Activated CD4-positive, alpha-beta T cell treated with anti-CD3 and anti-CD28 coated beads, Interleukin-2, amount 50 U/mL, for 16 hours (primary cell): ENCODE measurements at regions not wholly inside any gene's neighbourhood (a gene's known extent, or its start where the extent isn't known, plus 50 kb on each side); places are given as distances from the start of the nearest gene placed in this dataset.

Source experiments
- DNase-seq: peaks from one replicate; pipeline ENCODE4 v3.0.0-alpha.2; 2020

DNA sequence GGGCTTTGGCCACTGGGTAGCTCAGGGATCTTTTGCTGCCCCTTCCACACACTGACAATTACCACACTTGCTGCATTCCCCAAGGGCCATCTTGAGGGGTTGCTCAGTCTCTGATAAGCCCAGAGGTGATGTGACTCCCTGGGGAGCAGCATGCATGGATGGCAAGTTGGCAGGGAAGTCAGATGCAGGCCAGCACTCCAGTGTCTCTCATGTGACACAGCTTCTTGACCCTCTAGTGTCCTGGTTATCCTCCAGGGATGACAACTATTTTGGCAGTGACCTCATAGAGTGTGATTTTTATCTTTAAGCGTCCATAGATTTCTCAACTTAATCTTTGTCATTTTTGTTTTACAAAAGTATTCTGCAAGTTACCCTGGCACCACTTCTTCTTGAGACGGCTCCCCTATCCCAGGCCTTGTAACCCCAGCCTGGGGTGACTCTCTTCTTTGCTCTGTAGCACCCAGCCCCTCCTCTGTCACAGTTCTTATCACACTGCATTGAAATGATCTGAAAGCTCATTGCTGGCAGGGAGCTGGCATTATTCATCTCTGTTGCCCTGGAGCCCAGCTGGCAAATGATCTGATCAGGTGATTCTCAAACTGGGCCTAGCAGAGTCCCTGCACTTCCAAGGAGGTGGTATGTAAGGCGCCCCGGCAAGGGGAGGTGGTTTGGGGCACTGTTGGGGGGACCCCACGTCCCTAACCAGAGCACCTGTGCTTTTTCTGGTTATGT is 72.6 kb downstream of the TENT5C start:
- DNase-seq, result no peak

- DNase-seq, result no peak
These were observed 73.5 kb downstream of the TENT5C start for GRCh38 chr1:117679299-117679698.

DNA sequence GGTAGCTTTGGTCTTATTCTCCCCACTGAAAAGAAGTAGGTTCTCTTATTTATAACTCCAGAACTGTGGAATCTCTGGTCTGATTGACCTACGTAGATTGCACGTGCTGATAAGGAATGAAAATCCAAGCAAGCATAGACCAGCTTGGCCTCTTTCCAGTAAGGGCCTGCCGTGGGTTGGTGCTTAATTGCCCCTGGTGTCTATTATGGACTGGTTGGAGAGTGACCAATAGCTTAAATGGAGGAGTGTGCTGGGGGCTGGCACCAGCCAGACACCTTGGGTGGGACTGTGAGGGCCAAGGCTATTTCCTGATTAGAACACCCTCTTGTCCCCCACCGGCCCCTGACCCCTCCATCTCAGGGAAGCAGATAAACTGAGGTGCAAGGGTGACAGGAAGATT is 74.0 kb downstream of the TENT5C start:
- no peak for DNase-seq

DNA sequence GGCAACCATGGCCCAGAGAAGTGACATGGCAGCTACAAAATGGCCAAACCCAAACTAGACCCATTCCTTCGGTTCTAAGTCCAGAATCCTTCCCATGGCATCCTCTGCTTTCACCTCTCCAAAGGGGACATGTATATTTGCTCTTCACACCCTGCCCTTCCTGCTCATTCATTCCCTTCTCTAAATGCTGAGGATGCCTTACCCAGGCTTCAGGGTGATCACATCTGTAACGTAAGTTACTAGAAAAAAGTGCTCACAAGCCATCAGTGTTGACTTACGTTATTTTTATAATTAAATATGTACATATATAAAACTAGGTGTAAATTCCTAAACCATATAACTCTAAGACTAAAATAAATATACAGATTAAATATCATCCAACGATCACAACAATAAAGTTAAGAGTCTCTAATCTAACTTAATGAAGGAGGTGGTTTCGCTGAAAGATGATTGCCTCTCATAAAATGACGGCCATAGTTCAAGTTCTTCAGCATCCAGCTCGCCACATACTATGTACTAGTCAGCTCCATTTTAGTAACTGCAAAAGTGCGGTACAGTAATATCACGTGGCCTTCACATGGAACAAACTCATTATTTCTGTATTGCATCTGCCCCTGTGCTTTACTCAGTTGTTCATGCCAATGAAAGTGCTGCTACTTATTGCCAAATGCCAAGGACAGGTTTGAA is 74.6 kb downstream of the TENT5C start:
- DNase-seq, result no peak

- DNase-seq, result no peak
These were observed 75.4 kb downstream of the TENT5C start for GRCh38 chr1:117681093-117681900.

GRCh38 chr1:117681901-117682250 is 76.0 kb downstream of the TENT5C start:
- DNase-seq, result no peak

DNA sequence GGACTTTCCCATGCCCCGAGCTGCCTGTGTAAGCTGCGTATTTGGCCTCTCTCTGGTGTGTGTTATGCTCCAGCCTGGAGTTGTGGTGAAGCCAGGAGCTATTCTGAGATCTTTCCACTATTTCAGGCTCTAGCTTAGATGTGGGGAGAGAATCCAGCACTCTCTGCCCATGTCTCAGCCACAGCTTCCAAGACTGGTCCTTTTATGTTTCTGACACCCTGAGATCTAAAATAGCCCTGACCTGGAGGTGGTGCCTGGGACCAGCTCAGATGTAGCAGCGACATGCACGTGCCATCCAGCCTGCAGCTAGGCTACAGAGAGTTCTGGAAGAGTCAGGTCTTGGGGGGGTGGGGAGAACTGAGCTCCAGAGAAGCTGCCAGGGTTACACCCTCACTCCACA is 76.5 kb downstream of the TENT5C start:
- DNase-seq, result no peak

DNA sequence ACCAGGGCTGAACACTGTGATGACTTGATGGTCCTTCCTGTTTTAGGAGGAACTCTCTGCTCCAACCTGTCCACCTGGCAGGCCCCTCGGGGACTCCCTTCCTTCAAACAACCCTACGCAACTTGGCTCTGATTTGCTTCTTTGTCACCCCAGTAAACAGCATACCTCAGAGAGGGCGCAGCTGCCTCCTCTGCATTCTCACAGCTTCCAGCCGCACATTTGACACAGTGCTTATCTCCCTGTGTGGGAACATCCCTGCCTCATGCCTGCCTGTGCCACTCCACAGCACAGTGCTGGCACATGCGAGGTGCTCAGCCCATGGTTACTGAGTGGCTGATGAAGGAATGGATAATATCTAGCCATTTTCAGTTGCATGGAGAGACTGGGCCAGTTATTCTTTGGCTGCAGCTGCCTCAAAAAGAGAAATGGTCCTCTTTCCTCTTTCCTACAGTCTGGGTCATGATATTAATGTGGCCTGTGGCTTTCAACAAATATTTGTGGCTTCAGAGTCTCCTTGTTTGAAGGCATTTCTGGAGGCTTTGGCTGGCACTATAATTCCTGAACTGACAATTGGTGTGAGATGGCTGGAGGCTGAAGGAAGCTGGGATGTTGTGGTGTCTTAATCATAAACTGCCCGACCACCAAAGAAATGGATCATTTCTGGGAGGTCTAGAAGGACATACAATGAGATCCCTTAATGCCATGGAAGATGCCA is 77.9 kb downstream of the TENT5C start:
- DNase-seq, result no peak

DNA sequence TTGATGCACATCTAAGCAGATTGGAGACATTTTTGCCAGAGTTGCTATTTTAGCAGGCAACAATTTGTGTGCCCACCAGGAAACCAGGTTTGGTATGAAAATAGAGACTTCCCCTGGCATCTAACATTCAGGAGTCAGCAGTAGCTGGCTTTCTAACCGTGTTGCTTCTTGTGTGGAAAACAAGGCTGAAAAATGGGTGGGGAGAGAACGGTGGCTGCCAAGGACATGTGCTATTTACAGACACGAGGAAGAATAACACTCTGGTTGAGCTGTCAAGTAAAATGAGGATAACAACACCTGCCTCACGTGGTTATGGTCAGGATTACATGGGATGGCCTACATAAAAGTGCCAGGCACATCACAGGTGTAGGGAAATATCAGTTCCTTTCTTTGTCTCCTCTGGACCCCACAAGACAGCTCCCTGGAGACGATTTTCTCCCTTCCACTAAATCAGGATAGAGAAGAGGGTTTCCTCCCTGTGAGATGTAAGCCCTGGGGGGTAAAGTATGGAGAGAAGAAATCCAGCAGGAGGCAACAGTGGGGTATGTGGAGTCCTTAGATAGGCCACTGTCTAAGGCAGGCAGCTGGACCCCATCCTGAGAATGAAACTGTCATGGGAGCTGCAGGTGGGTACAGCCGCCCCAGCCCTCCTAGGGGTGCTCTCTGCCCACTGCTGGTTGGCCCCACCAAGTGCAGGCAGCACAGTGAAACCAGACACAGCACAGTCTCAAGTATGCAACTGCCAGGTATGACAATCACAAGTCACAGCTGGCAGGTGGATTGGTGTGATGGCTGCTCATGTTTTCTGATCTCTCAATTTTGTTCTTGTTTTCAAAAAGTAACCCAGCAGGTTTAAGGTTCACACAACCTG is 80.3 kb downstream of the TENT5C start:
- DNase-seq, result no peak

DNA sequence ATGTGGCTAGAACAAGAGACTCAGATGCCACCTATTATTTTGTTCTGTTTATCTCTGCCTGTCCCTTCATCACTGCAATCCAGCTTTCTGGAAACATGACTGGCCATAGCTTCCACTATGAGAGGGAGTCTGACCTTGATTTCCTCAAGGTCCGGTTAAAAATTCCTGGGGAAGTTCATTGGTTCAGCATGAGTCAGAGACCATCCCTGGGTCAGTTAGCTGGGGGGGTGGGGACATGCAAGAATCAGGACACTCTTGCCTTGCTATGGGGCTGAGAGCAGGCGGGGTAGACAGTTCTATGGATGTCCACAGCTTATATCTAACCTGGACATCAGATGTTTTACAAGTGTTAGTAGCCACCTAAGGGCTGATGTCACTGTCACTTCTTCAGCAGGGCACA is 81.1 kb downstream of the TENT5C start:
- DNase-seq, result no peak

GRCh38 chr1:117689997-117690625 is 84.3 kb downstream of the TENT5C start:
- DNase-seq, result no peak

DNA sequence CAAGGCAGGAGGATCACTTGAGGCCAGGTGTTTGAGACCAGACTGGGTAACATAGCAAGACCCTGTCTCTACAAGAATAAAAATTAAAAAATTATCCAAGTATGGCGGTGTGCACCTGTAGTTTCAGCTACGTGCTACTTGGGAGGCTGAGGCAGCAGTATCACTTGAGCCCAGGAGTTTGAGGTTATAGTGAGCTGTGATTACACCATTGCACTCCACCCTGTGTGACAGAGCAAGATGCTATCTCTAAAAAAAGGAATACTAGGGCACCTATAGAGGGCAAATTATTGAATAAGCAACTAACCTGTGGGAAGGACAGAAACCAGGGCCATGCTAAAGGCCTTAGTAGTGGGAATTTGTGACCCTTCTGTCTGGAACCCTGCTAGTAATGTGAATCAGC is 86.1 kb downstream of the TENT5C start:
- DNase-seq, result no peak

DNA sequence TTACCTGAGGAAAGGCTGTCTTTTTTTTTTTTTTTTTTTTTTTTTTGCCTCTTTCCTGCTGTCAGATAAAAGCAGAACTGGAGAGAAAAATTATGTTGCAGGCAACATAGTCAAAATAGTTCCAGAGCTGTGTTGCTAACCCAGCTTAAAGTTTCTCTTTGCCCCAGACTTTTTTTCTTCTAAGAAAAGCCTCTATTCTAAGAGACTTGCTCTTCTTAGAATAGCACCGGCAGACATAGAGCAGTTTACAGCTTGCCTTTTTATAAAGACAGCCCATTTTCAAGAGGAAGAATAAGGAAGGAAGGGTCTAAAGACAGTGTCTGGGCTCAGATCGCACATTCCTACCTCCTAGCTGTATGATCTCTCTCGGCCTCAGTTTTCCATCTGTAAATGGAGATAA is 88.7 kb downstream of the TENT5C start:
- DNase-seq, result no peak

DNA sequence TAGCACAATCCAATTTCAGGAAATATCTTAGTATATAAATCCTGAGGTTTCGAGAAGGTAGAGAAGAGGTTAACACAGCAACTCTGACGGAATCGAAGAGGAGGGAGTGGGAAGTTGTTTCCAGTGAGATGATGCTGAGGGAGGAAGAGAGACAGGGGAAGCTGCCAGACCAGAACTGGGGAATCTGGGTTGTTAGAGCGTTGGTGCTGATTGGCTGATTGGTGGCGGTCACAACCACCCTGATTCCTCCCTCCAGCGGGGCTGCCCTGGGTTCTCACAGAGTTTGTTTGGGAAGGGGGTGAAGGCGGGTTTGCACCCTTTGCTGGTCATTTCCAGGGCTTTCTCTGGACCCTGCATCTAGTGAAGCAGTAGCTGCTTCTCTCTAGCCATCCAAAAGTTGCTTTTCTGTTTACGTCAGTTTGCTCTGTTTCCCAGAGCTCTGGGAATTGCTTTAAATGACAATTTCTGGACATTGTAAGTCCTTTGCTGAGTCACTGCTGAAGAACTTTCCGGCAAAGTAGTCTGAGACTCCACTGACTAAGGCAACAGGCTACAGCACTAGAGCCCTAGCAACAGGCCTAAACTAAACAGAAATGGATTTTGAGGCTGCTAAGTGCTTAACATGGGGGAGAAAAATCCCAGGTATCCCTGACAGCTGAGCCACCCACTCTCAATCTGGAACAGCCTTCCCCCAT is 90.1 kb downstream of the TENT5C start:
- no peak for DNase-seq

DNA sequence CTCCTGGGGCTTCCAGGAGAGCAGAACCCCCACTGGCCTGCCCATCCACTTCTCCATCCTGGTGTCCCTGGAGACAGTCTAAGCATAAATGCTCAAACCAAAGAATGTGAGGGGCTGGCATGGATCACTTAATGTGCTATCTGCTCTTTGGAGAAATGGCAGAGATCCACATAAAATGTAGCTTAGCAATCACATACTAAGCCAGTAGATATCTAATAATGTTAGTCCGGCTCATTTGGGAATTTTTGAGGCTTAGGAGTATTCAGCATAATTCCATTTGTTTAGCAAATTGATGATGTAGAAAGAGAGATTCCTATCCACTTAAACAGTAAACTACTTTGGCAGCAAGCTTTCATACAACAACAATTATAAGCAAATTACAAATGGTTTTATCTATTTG is 90.7 kb downstream of the TENT5C start:
- DNase-seq, result no peak

DNA sequence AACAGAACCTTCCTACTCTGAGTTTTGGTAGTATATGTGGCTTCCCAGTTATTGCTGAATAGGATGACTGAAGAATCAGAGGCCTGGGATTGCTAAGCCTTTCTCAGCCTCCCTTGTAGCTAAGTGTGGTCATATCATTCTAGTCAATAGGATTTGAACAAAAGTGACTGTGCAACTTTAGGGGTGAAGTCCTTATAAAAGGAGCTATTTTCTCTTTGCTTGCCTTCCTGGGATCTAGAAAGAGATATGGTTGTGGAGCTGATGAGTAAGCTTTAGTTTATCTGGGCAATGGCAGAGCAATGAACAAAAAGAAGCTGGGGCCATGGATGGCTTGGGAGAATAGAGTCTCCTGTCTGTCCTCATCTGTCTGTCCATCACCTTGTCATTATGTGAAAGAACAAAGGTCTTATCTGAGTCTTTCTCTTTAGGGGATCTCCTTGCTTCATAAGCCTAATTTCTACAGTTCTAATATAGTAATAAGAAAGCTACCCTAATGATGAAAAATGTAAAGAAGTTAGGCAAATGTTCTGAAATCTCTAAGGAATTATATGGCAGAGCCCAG is 91.5 kb downstream of the TENT5C start:
- DNase-seq, result no peak

- DNase-seq, result no peak
These were observed 92.7 kb downstream of the TENT5C start for GRCh38 chr1:117698398-117699160.

GRCh38 chr1:117699953-117700352 is 94.1 kb downstream of the TENT5C start:
- DNase-seq, result no peak

- DNase-seq, result no peak
These were observed 96.8 kb downstream of the TENT5C start for GRCh38 chr1:117702654-117703053.

DNA sequence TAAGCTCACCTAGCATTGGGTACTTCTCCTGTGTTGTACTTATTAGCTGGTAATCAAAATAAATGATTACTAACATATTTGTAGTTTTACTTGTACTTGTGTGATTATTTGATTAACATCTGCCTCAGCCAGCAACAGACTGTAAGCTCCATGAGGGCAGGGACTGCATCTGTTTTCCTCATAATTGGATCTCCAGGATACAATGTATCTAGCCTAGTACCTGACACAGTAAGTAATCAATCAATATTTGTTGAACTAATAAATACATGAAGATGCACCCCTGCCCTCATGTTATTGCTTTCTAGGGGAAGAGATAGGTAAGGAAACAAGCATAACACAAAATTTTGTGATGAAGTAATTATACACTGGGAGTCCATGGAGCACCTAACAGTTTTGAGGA is 101.5 kb downstream of the TENT5C start:
- no peak for DNase-seq
